Mesodermal cell (in vitro differentiated cells): ENCODE measurements at regions not wholly inside any gene's neighbourhood (a gene's known extent, or its start where the extent isn't known, plus 50 kb on each side); places are given as distances from the start of the nearest gene placed in this dataset.

Experiments used
- H3K27ac ChIP-seq: 2 replicates; pipeline ENCODE4 v1.7.0; 2013; ENCODE audit warnings: mild to moderate bottlenecking, low read depth, low read length, moderate library complexity; ENCODE audit not compliant: severe bottlenecking
- H3K36me3 ChIP-seq: 2 replicates; pipeline ENCODE4 v1.7.1; 2013; ENCODE audit warnings: mild to moderate bottlenecking, low read length, moderate library complexity; ENCODE audit not compliant: control insufficient read depth, insufficient read depth
- H3K4me1 ChIP-seq: one replicate; pipeline ENCODE4 v1.7.1; 2013; ENCODE audit warnings: mild to moderate bottlenecking, low read length; ENCODE audit not compliant: insufficient read depth, control insufficient read depth, poor library complexity, severe bottlenecking
- H3K4me3 ChIP-seq: 2 replicates; pipeline ENCODE4 v1.7.0; 2013; ENCODE audit warnings: low read length, control low read depth, mild to moderate bottlenecking; ENCODE audit not compliant: insufficient read depth, poor library complexity, severe bottlenecking; ENCODE audit errors: extremely low read depth
- H3K9me3 ChIP-seq: 2 replicates; pipeline ENCODE4 v1.7.1; 2013; ENCODE audit warnings: mild to moderate bottlenecking, low read length, moderate library complexity; ENCODE audit not compliant: control insufficient read depth
- WGBS, 2 experiments: methylation state at CpG; one replicate each; pipeline ENCODE4 v1.1.5; 2013; ENCODE audit warnings: missing lambda C conversion rate in 2 of 2; ENCODE audit not compliant: insufficient coverage in 2 of 2; 5-methylcytosine and 5-hydroxymethylcytosine counted together

- H3K27ac ChIP-seq: no peak overlapping the region
- H3K4me1 ChIP-seq: no peaks in the 10 kb centered on the region
- 88% methylated on average over 1 of the region's 5 CpGs; no CpG with 5 or more reads in 1 of the 2 experiments for WGBS, 2 experiments
- no peak overlapping the region for H3K4me3 ChIP-seq
- no peaks in the 10 kb centered on the region for H3K9me3 ChIP-seq
- no peaks in the 10 kb centered on the region for H3K36me3 ChIP-seq
Observed at GRCh38 chr13:97161582-97162231, 60.4 kb upstream of the MBNL2 start.

GRCh38 chr13:97165502-97166425 is 56.4 kb upstream of the MBNL2 start:
- Histone ChIP-seq H3K4me3 (no peak overlapping the region), H3K4me1 (no peaks in the 10 kb centered on the region), H3K9me3 (no peaks in the 10 kb centered on the region), H3K27ac (no peak overlapping the region), H3K36me3 (no peaks in the 10 kb centered on the region)
- WGBS, 2 experiments: no CpG with 5 or more reads among the region's 2 CpGs

- H3K4me3 ChIP-seq: no peak overlapping the region
- H3K4me1 ChIP-seq: no peaks in the 10 kb centered on the region
- no peaks in the 10 kb centered on the region for H3K36me3 ChIP-seq
- no CpG with 5 or more reads among the region's 2 CpGs for WGBS, 2 experiments
- H3K9me3 ChIP-seq: no peaks in the 10 kb centered on the region
- no peak overlapping the region for H3K27ac ChIP-seq
Observed at GRCh38 chr13:97171136-97171535, 51.0 kb upstream of the MBNL2 start.
